8988T (cell line): ENCODE measurements at regions not wholly inside any gene's neighbourhood (a gene's known extent, or its start where the extent isn't known, plus 50 kb on each side); places are given as distances from the start of the nearest gene placed in this dataset.
"Not testable (repeated sequence)": the region's sequence is repeated elsewhere in the genome, so short reads cannot be mapped to it uniquely, and the experiment has no call there.

Experiments used
- DNase-seq: peaks from one replicate; pipeline ENCODE4 v3.0.0; 2011

- no peak for DNase-seq
These were observed 71.4 kb upstream of the GRK3 start for GRCh38 chr22:25492841-25493734.

DNA sequence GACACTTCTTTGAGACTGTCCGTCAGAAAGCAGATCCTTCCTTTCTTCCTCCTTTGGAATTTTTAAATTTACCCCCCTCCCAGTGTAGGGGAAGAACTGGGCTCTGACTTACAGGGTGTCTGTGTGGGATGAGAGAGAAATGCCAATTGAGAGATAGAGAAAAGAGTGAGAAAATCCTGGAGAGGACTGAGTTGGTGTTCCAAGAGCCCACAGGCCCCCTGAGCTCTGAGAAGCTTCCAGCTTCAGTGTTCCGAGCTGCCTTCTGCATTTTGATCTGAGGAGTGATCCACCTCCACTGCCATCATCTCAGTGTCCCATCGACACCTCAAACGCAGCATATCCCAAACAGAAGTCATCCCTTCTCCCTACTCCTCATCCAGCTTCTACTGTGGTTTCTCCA is 70.7 kb upstream of the GRK3 start:
- no peak for DNase-seq

- DNase-seq, result no peak
These were observed 69.7 kb upstream of the GRK3 start for GRCh38 chr22:25494774-25495173.

GRCh38 chr22:25495285-25495684 is 69.2 kb upstream of the GRK3 start:
- DNase-seq, result no peak

GRCh38 chr22:25496396-25497064 is 67.9 kb upstream of the GRK3 start:
- no peak for DNase-seq

DNA sequence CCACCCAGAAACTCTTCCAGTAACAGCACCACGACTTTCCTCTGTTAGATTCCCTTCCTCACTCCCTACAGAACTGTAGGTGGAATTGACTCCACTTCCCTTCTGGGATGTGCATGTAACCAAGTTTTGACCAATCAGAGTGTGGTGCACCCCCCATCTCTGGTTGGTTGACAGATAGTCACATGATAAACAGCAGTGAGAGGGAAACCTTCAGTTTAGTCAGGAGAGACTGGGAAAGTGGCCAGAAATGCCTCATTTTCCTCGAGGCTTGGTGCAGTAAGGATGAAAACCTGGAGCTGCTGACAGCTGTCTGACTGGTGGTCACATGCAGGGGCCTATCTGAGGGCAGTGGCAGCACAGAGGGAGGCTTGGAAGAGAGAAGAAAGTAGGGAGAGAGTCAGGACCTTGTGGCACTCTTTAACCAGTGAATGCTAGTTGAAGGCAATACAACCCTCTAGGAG is 67.3 kb upstream of the GRK3 start:
- no peak for DNase-seq

DNA sequence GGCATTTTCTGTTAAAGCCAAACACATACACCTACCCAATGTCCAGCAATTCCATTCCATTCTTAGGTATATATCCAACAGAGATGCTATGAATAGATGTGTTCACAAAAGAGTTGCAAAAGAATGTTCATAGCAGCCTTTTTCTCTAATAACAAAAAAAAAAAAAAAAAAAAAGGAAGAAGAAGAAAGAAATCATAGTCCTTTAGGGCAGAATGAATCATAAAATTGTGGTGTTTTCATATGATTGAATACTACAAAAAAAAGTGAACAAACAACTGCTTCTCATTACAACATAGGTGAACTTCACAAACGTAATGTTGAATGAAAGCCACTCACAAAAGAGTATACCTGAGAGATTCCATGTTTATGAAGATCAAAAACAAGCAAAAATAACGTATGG is 66.8 kb upstream of the GRK3 start:
- DNase-seq, result no peak

- DNase-seq, result not testable (repeated sequence)
These were observed 63.8 kb upstream of the GRK3 start for GRCh38 chr22:25500671-25501070.

DNA sequence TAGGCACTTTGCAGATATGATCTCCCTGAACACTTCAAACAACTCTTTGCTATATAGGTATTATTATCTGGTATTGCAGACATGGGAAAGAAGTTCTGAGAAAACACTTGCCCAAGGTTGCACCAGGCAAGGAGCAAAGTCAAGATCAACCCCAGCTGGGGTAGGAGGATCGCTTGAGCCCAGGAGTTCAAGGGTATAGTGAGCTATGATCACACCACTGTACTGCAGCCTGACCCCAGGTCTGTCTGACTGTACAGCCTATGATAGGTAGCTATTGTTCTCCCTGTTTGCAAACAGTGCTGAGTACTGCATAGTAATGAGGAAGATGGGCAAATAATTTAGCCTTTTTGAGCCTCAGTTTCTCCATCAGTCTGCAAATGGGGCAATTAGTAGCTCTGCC is 60.5 kb upstream of the GRK3 start:
- DNase-seq, result not testable (repeated sequence)

- no peak for DNase-seq
These were observed 56.3 kb upstream of the GRK3 start for GRCh38 chr22:25508161-25508560.

DNA sequence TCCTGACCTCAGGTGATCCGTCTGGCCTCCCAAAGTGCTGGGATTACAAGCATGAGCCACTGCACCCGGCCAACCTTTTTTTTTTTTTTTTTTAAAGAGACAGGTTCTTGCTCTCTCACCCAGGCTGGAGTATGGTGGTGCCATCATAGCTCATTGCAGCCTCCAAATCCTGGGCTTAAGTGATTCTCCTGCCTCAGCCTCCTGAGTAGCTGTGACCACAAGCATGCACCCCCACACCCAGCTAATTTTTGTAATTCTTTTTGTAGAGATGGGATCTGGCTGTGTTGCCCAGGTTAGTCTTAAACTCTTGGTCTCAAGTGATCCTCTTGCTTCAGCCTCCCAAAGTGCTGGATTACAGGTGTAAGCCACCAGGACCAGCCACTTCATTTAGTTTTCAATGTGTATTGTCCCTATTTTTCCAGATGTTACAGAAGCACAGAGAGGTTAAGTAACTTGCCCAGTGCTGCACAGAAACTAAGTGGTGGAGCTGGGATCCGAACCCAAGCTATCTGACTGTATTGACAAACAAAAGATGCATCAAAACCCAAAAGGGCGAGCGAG is 55.6 kb upstream of the GRK3 start:
- DNase-seq, result no peak

DNA sequence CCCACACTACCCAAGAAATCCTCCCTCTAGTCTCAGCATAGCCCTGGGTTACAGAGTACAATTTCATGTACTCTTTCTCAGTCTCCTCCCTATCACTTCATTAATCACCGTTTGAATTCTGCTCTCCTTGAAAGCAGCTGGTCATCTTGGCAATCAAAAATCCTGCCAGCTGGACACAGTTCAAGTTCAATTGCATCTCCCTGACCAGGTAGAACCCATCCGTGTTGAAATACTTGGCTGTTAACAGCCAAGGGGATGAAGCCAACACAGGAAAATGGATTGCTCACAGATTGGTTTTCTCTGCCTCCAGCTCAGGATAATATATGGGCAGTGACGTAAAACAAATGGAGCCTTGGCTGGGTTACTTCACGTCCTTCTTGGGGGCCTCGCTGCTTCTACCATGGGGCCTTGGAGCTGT is 55.1 kb upstream of the GRK3 start:
- no peak for DNase-seq

GRCh38 chr22:25510876-25511275 is 53.6 kb upstream of the GRK3 start:
- DNase-seq, result no peak

- DNase-seq, result no peak
These were observed 52.8 kb upstream of the GRK3 start for GRCh38 chr22:25511725-25512124.

DNA sequence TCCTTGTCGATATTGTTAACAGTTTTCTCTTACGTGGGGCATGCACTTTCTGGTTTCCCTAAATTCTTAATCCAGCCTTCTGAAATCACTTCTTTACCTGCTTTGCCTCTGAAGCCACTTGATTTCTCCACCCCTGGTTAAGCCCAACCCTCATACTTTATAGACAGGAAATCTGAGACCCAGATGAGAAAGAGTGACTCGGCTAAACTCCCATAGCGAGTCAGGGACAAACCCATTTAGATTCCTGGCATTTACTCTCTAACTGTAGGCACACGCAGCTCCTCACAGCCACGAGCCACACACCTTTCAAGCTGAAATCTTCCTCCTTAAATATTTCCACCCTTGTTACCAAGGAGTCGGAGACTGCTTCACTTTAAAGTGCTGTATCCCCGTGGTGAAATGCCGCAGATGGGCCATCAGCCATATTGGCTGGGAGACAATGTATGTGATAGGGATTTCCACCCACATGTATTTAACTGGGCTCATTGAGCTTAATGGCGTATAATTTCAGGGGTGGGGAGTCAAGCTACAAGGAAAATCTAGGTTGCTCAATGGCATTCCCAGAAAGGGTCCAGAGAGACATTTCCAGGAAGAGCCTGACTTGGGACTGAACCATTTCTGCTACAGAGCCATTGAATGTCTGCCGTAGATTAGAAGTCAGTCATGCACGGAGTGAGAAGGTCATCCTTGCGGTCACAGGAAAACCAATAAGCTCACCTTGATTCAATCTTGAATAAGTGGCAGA is 49.9 kb upstream of the GRK3 start:
- no peak for DNase-seq
